ENCODE measurements at regions not wholly inside any gene's neighbourhood (a gene's known extent, or its start where the extent isn't known, plus 50 kb on each side); places are given as distances from the start of the nearest gene placed in this dataset.

- TF ChIP-seq CTBP1 (IDR thresholded peaks at IDR 0.05; ENCODE audit: borderline replicate concordance), result no peak
These were observed 274.5 kb upstream of the LRTM1 start (continued) for GRCh38 chr3:55202326-55202725.

GRCh38 chr3:55201779-55202178 lies 273.9 kb upstream of the LRTM1 start:
- no peaks in the 10 kb centered on the region for H3K27me3 ChIP-seq (ENCODE audit: control insufficient read depth in 2 of 2, insufficient read depth in 2 of 2, low read length in 2 of 2)
- H3K79me2 ChIP-seq (ENCODE audit: control insufficient read depth, insufficient read depth, low read length), result no peaks in the 10 kb centered on the region
- no TSS peak for BruUV-seq (replicated peaks)
- DNase-seq (ENCODE audit: extremely low read depth in 1 of 4, low spot score in 3 of 4), result no peak
- no peaks in the 10 kb centered on the region for H3K36me3 ChIP-seq (ENCODE audit: control insufficient read depth, insufficient read depth, low read length)
- no peak for TF ChIP-seq NRF1 (conservative IDR thresholded peaks at IDR 0.05 in 1 of 2, IDR thresholded peaks at IDR 0.05 in 1 of 2)
- no peak for TF ChIP-seq CREB3 (tag; conservative IDR thresholded peaks at IDR 0.05; ENCODE audit: low read depth)
- TF ChIP-seq ATF6 (CRISPR knock-in tag; IDR thresholded peaks at IDR 0.05), result no peak
- no peak for TF ChIP-seq SIN3A (IDR thresholded peaks at IDR 0.05; ENCODE audit: borderline replicate concordance in 2 of 2, control insufficient read depth in 1 of 2, low read depth in 2 of 2, low read length in 2 of 2)
- no peak for TF ChIP-seq CBFA2T3 (IDR thresholded peaks at IDR 0.05)
- no peak for TF ChIP-seq POLR2AphosphoS2 (IDR thresholded peaks at IDR 0.05; ENCODE audit: low read length)
- TF ChIP-seq NR4A1 (CRISPR knock-in tag; IDR thresholded peaks at IDR 0.05), result no peak
- TF ChIP-seq NR4A1 (tag; IDR thresholded peaks at IDR 0.05), result no peak
- TF ChIP-seq RERE (CRISPR knock-in tag; IDR thresholded peaks at IDR 0.05; ENCODE audit: borderline replicate concordance), result no peak
- H3K4me1 ChIP-seq (replicated peaks in 1 of 2; ENCODE audit: control insufficient read depth in 2 of 2, insufficient read depth in 2 of 2, low read length in 2 of 2), result no peaks in the 10 kb centered on the region
- no peak overlapping the region for H3K4me2 ChIP-seq (ENCODE audit: insufficient read depth, low read length)
- H3K4me3 ChIP-seq, result no peak overlapping the region
- H3K27ac ChIP-seq (ENCODE audit: extremely low read depth, low read depth, low read length), result no peak overlapping the region
- no peaks in the 10 kb centered on the region for H3K9me1 ChIP-seq (ENCODE audit: control insufficient read depth, insufficient read depth, low read length)
- intact Hi-C loops (cut with micrococcal nuclease) (no loop called here), in situ Hi-C loops (cut with MboI) (no loop called here)
- ChIA-PET POLR2A (no interaction called here), CTCF (ENCODE audit: low intra/inter-chr PET ratio) (no interaction called here)
- no peak overlapping the region for H3K9ac ChIP-seq (ENCODE audit: insufficient read depth in 1 of 2, low read depth in 2 of 2, low read length in 2 of 2)
- H3K9me3 ChIP-seq (replicated peaks; ENCODE audit: control insufficient read depth, insufficient read depth, low read depth, low read length), result no peaks in the 10 kb centered on the region
- 0% methylated on average over 5 of the region's 7 CpGs for WGBS (ENCODE audit: insufficient coverage, low coverage, missing lambda C conversion rate)
- no peak for FAIRE-seq
- no peaks in the 10 kb centered on the region for H4K20me1 ChIP-seq (replicated peaks; ENCODE audit: control insufficient read depth, insufficient read depth, low read length)
- H2AFZ ChIP-seq (ENCODE audit: low read depth, low read length), result no peak overlapping the region
- ATAC-seq, result no peak
